WTC11 (cell line): ENCODE measurements at regions not wholly inside any gene's neighbourhood (a gene's known extent, or its start where the extent isn't known, plus 50 kb on each side); places are given as distances from the start of the nearest gene placed in this dataset.

Source experiments
- ATAC-seq: fragments of 200-7000 bp; cut with Tn5 transposase; 2 replicates; pipeline ENCODE4 v1.10.0; 2021; ENCODE audit warnings: mild to moderate bottlenecking, moderate library complexity
- CTCF ChIA-PET: fragments of 300-600 bp; sonication (Branson Sonifier 250); formaldehyde crosslinking; loops from one replicate; lab custom pipeline; 2021; ENCODE audit warnings: antibody characterized with exemption; lab: Charles Lee
- POLR2A ChIA-PET: fragments of 350-600 bp; sonication (Branson Sonifier 250); formaldehyde crosslinking; loops from one replicate; lab custom pipeline; 2021; ENCODE audit warnings: antibody characterized with exemption; lab: Charles Lee
- DNase-seq: peaks from one replicate; pipeline ENCODE4 v3.0.0; 2021; ENCODE audit warnings: low spot score
- H3K27ac Mint-ChIP-seq: 2 replicates; pipeline ENCODE4 v1.8.0; 2021; ENCODE audit warnings: mixed read lengths
- H3K27me3 Mint-ChIP-seq: 2 replicates; pipeline ENCODE4 v1.8.0; 2021; ENCODE audit warnings: low read depth, mild to moderate bottlenecking, moderate library complexity, mixed read lengths
- H3K36me3 Mint-ChIP-seq: 2 replicates; pipeline ENCODE4 v1.8.0; 2021; ENCODE audit warnings: mixed read lengths
- H3K4me1 Mint-ChIP-seq: 2 replicates; pipeline ENCODE4 v1.8.0; 2022; ENCODE audit warnings: mixed read lengths
- H3K4me3 Mint-ChIP-seq: 2 replicates; pipeline ENCODE4 v1.8.0; 2021; ENCODE audit warnings: mild to moderate bottlenecking, moderate library complexity, mixed read lengths
- H3K9me3 Mint-ChIP-seq: 2 replicates; pipeline ENCODE4 v1.8.0; 2021; ENCODE audit warnings: mixed read lengths
- CBFB ChIP-seq: sonication (generic); formaldehyde crosslinking; IDR thresholded peaks from 2 replicates; pipeline ENCODE4 v1.8.1; 2022; ENCODE audit warnings: mild to moderate bottlenecking, low read depth, missing genetic modification reagents
- CREM ChIP-seq: sonication (generic); formaldehyde crosslinking; IDR thresholded peaks from 2 replicates; pipeline ENCODE4 v1.8.1; 2022; ENCODE audit warnings: mild to moderate bottlenecking, missing genetic modification reagents, moderate library complexity
- FOXP1 ChIP-seq: sonication (generic); formaldehyde crosslinking; IDR thresholded peaks from 2 replicates; pipeline ENCODE4 v1.8.0; 2022; ENCODE audit warnings: missing genetic modification reagents, mild to moderate bottlenecking, moderate library complexity, borderline replicate concordance
- HMGA2 ChIP-seq: fragments of 250-450 bp; sonication (Bioruptor Pico); IDR thresholded peaks from 2 replicates; pipeline ENCODE4 v1.4.0; 2021; ENCODE audit warnings: mild to moderate bottlenecking, moderate library complexity
- JAZF1 ChIP-seq: fragments of 250-450 bp; sonication (Bioruptor Pico); IDR thresholded peaks from 2 replicates; pipeline ENCODE4 v1.9.0; 2021; ENCODE audit warnings: moderate library complexity, mild to moderate bottlenecking, inconsistent platforms
- JUN ChIP-seq: sonication (generic); formaldehyde crosslinking; IDR thresholded peaks from 2 replicates; pipeline ENCODE4 v1.8.0; 2023; ENCODE audit warnings: mild to moderate bottlenecking, missing genetic modification reagents
- RORB ChIP-seq: fragments of 250-450 bp; sonication (Bioruptor Pico); IDR thresholded peaks from 2 replicates; pipeline ENCODE4 v1.9.0; 2021; ENCODE audit warnings: mild to moderate bottlenecking
- TEAD4 ChIP-seq: sonication (generic); formaldehyde crosslinking; IDR thresholded peaks from 2 replicates; pipeline ENCODE4 v1.8.0; 2022; ENCODE audit warnings: mild to moderate bottlenecking, missing genetic modification reagents
- ZNF121 ChIP-seq: sonication (generic); formaldehyde crosslinking; IDR thresholded peaks from 2 replicates; pipeline ENCODE4 v1.8.0; 2023; ENCODE audit warnings: missing genetic modification reagents
- ZNF317 ChIP-seq: sonication (generic); formaldehyde crosslinking; IDR thresholded peaks from 2 replicates; pipeline ENCODE4 v1.8.1; 2023; ENCODE audit warnings: low read depth, mild to moderate bottlenecking, moderate library complexity, missing genetic modification reagents, borderline replicate concordance
- TF ChIP-seq, protein P1 (sequence below): sonication (generic); formaldehyde crosslinking; IDR thresholded peaks from 2 replicates; pipeline ENCODE4 v1.8.1; 2023; ENCODE audit warnings: mild to moderate bottlenecking, missing genetic modification reagents
- TF ChIP-seq, protein P2 (sequence below): fragments of 250-450 bp; sonication (Bioruptor Pico); conservative IDR thresholded peaks from 2 replicates; pipeline ENCODE4 v1.9.0; 2021; ENCODE audit warnings: mild to moderate bottlenecking
- TF ChIP-seq, protein P3 (sequence below): sonication (generic); formaldehyde crosslinking; IDR thresholded peaks from 2 replicates; pipeline ENCODE4 v1.8.0; 2023; ENCODE audit warnings: missing genetic modification reagents
- TF ChIP-seq, protein P4 (sequence below): sonication (generic); formaldehyde crosslinking; IDR thresholded peaks from 2 replicates; pipeline ENCODE4 v1.8.0; 2023; ENCODE audit warnings: mild to moderate bottlenecking, missing genetic modification reagents
- TF ChIP-seq, protein P5 (sequence below): sonication (generic); formaldehyde crosslinking; IDR thresholded peaks from 2 replicates; pipeline ENCODE4 v1.8.0; 2022; ENCODE audit warnings: mild to moderate bottlenecking, missing genetic modification reagents
- TF ChIP-seq, protein P6 (sequence below): sonication (generic); formaldehyde crosslinking; IDR thresholded peaks from 2 replicates; pipeline ENCODE4 v1.8.0; 2022; ENCODE audit warnings: missing genetic modification reagents
- TF ChIP-seq, protein P7 (sequence below): sonication (generic); formaldehyde crosslinking; conservative IDR thresholded peaks from 2 replicates; pipeline ENCODE4 v1.8.1; 2023; ENCODE audit warnings: mild to moderate bottlenecking, low read depth, missing genetic modification reagents, moderate library complexity

DNA sequence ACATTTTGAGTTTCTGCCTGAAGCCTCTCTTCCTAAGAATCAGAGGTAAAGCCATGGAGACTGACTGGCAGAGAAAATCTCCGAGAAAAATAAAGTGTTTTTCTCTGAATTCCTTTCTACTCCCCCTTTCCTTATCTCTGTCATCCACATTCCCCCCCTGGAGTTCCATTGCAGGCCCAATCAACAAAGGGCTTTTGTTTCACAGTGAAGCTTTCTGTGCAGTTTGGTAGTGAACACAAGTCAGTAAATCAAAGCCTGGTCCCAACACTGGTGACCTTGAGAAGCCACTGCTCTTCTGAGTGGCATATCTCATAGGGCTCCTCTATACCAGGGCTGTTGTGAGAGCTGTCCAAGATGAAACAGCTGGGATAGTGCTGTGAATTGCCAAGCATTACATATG is 228.4 kb downstream of the SEC16B start (continued):
- TF ChIP-seq, protein P1, sequence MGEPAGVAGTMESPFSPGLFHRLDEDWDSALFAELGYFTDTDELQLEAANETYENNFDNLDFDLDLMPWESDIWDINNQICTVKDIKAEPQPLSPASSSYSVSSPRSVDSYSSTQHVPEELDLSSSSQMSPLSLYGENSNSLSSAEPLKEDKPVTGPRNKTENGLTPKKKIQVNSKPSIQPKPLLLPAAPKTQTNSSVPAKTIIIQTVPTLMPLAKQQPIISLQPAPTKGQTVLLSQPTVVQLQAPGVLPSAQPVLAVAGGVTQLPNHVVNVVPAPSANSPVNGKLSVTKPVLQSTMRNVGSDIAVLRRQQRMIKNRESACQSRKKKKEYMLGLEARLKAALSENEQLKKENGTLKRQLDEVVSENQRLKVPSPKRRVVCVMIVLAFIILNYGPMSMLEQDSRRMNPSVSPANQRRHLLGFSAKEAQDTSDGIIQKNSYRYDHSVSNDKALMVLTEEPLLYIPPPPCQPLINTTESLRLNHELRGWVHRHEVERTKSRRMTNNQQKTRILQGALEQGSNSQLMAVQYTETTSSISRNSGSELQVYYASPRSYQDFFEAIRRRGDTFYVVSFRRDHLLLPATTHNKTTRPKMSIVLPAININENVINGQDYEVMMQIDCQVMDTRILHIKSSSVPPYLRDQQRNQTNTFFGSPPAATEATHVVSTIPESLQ (CRISPR knock-in tag) = no peak
- TF ChIP-seq, protein P2, sequence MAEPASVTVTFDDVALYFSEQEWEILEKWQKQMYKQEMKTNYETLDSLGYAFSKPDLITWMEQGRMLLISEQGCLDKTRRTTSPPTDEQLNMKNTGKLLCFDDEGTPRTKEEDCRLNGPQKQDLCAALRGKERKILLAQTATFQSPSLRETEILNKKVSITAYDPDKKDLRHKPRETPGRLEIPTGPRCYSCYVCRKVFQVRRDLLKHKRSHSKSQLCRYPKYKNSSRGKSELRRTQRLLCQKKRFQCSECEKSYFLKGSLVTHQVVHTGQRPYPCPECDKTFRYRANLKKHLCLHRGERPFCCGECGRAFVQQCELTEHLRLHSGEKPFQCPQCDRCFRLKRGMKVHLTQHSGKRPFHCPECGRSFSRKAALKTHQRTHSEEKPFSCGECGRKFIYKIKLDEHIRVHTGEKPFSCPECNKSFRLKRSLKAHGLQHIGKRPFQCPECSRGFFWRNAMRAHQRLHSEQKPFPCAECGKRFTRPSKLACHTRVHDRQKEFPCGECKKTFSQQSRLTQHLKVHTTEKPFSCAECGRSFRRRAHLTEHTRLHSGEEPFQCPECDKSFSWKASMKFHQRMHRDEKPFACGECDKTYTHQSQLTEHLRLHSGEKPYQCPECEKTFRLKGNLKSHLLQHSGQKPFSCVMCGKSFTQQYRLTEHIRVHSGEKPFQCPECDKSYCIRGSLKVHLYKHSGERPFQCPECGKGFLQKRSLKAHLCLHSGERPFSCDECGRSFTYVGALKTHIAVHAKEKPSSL = no peak
- TF ChIP-seq, protein P3, sequence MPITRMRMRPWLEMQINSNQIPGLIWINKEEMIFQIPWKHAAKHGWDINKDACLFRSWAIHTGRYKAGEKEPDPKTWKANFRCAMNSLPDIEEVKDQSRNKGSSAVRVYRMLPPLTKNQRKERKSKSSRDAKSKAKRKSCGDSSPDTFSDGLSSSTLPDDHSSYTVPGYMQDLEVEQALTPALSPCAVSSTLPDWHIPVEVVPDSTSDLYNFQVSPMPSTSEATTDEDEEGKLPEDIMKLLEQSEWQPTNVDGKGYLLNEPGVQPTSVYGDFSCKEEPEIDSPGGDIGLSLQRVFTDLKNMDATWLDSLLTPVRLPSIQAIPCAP (CRISPR knock-in tag) = no peak

DNA sequence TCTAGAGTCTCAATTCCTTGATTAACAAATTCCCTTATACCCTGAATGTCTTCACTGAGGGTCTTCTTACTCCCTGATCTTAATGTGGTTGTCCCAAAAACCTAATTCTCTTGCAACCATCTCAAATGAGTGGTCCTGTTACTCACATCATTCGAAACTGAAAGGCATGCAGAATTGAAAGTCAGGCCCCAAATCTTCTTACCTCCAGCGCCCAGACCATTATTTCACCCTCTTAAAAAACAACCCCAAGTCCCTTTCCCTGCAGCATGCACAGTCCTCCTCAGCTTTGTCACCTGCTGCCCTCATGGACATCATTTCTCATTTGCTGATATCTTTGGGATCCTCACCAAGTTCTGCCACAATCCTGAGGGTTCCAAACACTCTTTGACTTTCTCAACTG is 230.1 kb downstream of the SEC16B start:
- ChIA-PET POLR2A (no interaction called here), CTCF (no interaction called here)
- ATAC-seq (no peak), DNase-seq (no peak)
- Mint-ChIP-seq H3K27me3 (no peaks in the 10 kb centered on the region), H3K9me3 (no peaks in the 10 kb centered on the region), H3K36me3 (no peaks in the 10 kb centered on the region), H3K4me1 (peaks cover 3% of the 10 kb centered on the region), H3K4me3 (no peak overlapping the region), H3K27ac (no peak overlapping the region)
- no peak for TF ChIP-seq JAZF1 (CRISPR knock-in tag)

DNA sequence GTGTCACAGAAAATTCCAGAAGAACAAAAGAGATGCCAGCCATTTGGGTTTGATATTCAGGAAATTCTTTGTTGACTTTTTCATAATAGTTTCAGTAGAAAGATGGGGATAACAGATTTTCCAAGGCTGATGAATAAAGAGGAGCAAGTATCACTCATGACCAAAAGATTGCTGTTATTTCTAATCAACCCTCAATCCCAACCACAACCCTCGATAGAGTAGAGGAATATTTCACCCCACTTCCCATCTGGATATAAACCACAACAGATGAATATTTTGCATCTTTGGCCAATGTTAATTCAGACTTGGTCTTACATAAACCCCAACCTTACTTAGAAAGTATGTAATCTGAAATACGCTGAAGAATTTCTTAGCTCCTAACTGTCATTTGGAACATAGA is 232.4 kb downstream of the SEC16B start:
- Mint-ChIP-seq H3K27me3 (no peaks in the 10 kb centered on the region), H3K4me1 (peaks cover 3% of the 10 kb centered on the region), H3K4me3 (no peak overlapping the region), H3K36me3 (no peaks in the 10 kb centered on the region), H3K9me3 (0 out of 2 replicates have a peak, but pooled peaks cover 3% of the 10 kb centered on the region), H3K27ac (no peak overlapping the region)
- no peak for DNase-seq
- no peak for ATAC-seq
- ChIA-PET POLR2A (no interaction called here), CTCF (no interaction called here)
- TF ChIP-seq HMGA2 (CRISPR knock-in tag) (no peak), TEAD4 (CRISPR knock-in tag) (no peak), JAZF1 (CRISPR knock-in tag) (no peak), ZNF121 (CRISPR knock-in tag) (no peak), RORB (CRISPR knock-in tag) (no peak), FOXP1 (CRISPR knock-in tag) (no peak), ZNF317 (CRISPR knock-in tag) (no peak), CREM (CRISPR knock-in tag) (no peak), JUN (CRISPR knock-in tag) (no peak), CBFB (CRISPR knock-in tag) (no peak)
- TF ChIP-seq, protein P4, sequence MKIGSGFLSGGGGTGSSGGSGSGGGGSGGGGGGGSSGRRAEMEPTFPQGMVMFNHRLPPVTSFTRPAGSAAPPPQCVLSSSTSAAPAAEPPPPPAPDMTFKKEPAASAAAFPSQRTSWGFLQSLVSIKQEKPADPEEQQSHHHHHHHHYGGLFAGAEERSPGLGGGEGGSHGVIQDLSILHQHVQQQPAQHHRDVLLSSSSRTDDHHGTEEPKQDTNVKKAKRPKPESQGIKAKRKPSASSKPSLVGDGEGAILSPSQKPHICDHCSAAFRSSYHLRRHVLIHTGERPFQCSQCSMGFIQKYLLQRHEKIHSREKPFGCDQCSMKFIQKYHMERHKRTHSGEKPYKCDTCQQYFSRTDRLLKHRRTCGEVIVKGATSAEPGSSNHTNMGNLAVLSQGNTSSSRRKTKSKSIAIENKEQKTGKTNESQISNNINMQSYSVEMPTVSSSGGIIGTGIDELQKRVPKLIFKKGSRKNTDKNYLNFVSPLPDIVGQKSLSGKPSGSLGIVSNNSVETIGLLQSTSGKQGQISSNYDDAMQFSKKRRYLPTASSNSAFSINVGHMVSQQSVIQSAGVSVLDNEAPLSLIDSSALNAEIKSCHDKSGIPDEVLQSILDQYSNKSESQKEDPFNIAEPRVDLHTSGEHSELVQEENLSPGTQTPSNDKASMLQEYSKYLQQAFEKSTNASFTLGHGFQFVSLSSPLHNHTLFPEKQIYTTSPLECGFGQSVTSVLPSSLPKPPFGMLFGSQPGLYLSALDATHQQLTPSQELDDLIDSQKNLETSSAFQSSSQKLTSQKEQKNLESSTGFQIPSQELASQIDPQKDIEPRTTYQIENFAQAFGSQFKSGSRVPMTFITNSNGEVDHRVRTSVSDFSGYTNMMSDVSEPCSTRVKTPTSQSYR (CRISPR knock-in tag) = no peak
- TF ChIP-seq, protein P5, sequence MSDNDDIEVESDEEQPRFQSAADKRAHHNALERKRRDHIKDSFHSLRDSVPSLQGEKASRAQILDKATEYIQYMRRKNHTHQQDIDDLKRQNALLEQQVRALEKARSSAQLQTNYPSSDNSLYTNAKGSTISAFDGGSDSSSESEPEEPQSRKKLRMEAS (CRISPR knock-in tag) = no peak
- TF ChIP-seq, protein P6, sequence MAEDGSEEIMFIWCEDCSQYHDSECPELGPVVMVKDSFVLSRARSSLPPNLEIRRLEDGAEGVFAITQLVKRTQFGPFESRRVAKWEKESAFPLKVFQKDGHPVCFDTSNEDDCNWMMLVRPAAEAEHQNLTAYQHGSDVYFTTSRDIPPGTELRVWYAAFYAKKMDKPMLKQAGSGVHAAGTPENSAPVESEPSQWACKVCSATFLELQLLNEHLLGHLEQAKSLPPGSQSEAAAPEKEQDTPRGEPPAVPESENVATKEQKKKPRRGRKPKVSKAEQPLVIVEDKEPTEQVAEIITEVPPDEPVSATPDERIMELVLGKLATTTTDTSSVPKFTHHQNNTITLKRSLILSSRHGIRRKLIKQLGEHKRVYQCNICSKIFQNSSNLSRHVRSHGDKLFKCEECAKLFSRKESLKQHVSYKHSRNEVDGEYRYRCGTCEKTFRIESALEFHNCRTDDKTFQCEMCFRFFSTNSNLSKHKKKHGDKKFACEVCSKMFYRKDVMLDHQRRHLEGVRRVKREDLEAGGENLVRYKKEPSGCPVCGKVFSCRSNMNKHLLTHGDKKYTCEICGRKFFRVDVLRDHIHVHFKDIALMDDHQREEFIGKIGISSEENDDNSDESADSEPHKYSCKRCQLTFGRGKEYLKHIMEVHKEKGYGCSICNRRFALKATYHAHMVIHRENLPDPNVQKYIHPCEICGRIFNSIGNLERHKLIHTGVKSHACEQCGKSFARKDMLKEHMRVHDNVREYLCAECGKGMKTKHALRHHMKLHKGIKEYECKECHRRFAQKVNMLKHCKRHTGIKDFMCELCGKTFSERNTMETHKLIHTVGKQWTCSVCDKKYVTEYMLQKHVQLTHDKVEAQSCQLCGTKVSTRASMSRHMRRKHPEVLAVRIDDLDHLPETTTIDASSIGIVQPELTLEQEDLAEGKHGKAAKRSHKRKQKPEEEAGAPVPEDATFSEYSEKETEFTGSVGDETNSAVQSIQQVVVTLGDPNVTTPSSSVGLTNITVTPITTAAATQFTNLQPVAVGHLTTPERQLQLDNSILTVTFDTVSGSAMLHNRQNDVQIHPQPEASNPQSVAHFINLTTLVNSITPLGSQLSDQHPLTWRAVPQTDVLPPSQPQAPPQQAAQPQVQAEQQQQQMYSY (CRISPR knock-in tag) = no peak
- TF ChIP-seq, protein P7, sequence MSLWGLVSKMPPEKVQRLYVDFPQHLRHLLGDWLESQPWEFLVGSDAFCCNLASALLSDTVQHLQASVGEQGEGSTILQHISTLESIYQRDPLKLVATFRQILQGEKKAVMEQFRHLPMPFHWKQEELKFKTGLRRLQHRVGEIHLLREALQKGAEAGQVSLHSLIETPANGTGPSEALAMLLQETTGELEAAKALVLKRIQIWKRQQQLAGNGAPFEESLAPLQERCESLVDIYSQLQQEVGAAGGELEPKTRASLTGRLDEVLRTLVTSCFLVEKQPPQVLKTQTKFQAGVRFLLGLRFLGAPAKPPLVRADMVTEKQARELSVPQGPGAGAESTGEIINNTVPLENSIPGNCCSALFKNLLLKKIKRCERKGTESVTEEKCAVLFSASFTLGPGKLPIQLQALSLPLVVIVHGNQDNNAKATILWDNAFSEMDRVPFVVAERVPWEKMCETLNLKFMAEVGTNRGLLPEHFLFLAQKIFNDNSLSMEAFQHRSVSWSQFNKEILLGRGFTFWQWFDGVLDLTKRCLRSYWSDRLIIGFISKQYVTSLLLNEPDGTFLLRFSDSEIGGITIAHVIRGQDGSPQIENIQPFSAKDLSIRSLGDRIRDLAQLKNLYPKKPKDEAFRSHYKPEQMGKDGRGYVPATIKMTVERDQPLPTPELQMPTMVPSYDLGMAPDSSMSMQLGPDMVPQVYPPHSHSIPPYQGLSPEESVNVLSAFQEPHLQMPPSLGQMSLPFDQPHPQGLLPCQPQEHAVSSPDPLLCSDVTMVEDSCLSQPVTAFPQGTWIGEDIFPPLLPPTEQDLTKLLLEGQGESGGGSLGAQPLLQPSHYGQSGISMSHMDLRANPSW (CRISPR knock-in tag) = no peak
